Breast epithelium (tissue), 4 donors: ENCODE measurements at regions not wholly inside any gene's neighbourhood (a gene's known extent, or its start where the extent isn't known, plus 50 kb on each side); places are given as distances from the start of the nearest gene placed in this dataset.

Experiments
- DNase-seq, 2 donors: peaks; one replicate each; pipeline ENCODE4 v3.0.0-alpha.2; 2019; ENCODE audit warnings: low spot score in 2 of 2
- H3K27ac ChIP-seq, 2 donors: fragments of 200-600 bp; sonication (generic) in 1 of 2; one replicate each; pipeline ENCODE4 v1.5.1; 2016 to 2019; ENCODE audit warnings: mild to moderate bottlenecking in 1 of 2
- H3K27me3 ChIP-seq, 2 donors: fragments of 200-600 bp; sonication (generic) in 1 of 2; one replicate each; pipeline versions ENCODE4 v1.5.1 to v1.6.0; 2017 to 2019; ENCODE audit warnings: control low read depth in 1 of 2, mild to moderate bottlenecking in 1 of 2
- H3K36me3 ChIP-seq: fragments of 200-600 bp; one replicate; pipeline ENCODE4 v1.5.1; 2019
- H3K4me1 ChIP-seq, 2 donors: fragments of 200-600 bp; sonication (generic); one replicate each; pipeline ENCODE4 v1.5.1; 2016 to 2019; ENCODE audit warnings: control low read depth in 1 of 2
- H3K4me3 ChIP-seq, 3 donors: fragments of 200-600 bp; sonication (generic); 1 replicate in 2 of 3; 2 replicates in 1 of 3; pipeline ENCODE4 v1.5.1; 2016 to 2019; ENCODE audit warnings: mild to moderate bottlenecking in 3 of 3, moderate library complexity in 2 of 3
- H3K9me3 ChIP-seq, 2 donors: fragments of 200-600 bp; sonication (generic) in 1 of 2; one replicate each; pipeline ENCODE4 v1.5.1; 2016 to 2019; ENCODE audit warnings: control low read depth in 1 of 2
- POLR2A ChIP-seq: fragments of 450-650 bp; IDR thresholded peaks from one replicate; pipeline ENCODE4 v1.6.1; 2016; ENCODE audit warnings: antibody characterized with exemption, mild to moderate bottlenecking, moderate library complexity
- POLR2AphosphoS5 ChIP-seq, 3 donors: sonication (generic); formaldehyde crosslinking; IDR thresholded peaks; one replicate each; pipeline ENCODE4 v1.6.1; 2017; ENCODE audit warnings: antibody characterized with exemption in 3 of 3
- intact Hi-C: fragments of 100-400 bp; cut with DNase I; formaldehyde crosslinking; loops from one replicate; pipeline ENCODE4 v1.15.1; 2023; ENCODE audit warnings: low total_unique reads
- TF ChIP-seq, protein P1 (sequence below), 3 donors: fragments of 450-650 bp; IDR thresholded peaks; one replicate each; pipeline ENCODE4 v1.5.1; 2016 to 2017; ENCODE audit warnings: antibody characterized with exemption in 3 of 3, mild to moderate bottlenecking in 3 of 3, moderate library complexity in 3 of 3

DNA sequence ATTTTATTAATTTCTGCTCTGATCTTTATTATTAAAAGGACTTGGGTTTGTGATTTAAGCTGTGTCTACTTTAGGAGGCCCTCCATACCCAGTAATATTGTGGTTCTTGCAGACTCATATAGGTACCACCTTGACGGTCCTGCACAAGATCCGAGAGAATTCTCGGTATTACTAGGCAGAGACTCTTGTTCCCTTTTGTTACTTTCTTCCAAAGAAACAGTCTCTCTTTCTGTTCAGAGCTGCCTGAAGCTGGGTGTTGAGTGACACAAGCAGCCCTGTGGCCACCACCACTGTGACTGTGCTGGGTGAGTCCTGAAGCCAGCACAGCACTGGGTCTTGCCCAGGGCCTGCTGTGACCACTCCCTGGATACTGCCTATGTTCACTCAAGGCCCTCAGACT is 666.6 kb downstream of the SEMA5A start:
- no peaks in the 10 kb centered on the region for H3K9me3 ChIP-seq
- no peak overlapping the region for H3K4me3 ChIP-seq
- no peaks in the 10 kb centered on the region for H3K27me3 ChIP-seq
- intact Hi-C loops, result no loop called here
- H3K36me3 ChIP-seq, result no peaks in the 10 kb centered on the region
- no peak for DNase-seq
- no peak overlapping the region for H3K27ac ChIP-seq
- TF ChIP-seq POLR2AphosphoS5 (IDR thresholded peaks at IDR 0.05) (no peak), POLR2A (no peak)
- TF ChIP-seq, protein P1, sequence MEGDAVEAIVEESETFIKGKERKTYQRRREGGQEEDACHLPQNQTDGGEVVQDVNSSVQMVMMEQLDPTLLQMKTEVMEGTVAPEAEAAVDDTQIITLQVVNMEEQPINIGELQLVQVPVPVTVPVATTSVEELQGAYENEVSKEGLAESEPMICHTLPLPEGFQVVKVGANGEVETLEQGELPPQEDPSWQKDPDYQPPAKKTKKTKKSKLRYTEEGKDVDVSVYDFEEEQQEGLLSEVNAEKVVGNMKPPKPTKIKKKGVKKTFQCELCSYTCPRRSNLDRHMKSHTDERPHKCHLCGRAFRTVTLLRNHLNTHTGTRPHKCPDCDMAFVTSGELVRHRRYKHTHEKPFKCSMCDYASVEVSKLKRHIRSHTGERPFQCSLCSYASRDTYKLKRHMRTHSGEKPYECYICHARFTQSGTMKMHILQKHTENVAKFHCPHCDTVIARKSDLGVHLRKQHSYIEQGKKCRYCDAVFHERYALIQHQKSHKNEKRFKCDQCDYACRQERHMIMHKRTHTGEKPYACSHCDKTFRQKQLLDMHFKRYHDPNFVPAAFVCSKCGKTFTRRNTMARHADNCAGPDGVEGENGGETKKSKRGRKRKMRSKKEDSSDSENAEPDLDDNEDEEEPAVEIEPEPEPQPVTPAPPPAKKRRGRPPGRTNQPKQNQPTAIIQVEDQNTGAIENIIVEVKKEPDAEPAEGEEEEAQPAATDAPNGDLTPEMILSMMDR (IDR thresholded peaks at IDR 0.05), result no peak
- no peaks in the 10 kb centered on the region for H3K4me1 ChIP-seq

DNA sequence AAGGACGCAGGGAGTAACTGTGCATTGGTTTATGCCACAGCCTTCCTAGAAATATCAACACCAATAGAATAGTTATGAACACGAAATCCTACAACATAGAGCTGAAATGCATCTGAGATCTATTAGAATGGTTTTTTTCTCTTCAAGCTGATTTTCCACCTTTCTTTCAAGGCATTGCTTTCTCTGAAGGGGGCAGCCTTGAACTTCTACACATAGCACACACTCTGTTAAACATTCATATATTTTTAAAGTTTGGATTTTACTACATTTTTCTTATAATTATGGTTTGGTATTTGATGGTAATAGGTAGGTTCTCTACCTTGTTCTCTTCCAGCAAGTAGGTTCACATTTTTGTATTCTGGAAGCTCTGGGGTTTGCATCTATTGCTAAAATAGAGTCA is 661.8 kb downstream of the SEMA5A start:
- DNase-seq, result no peak
- Histone ChIP-seq H3K27me3 (no peaks in the 10 kb centered on the region), H3K36me3 (no peaks in the 10 kb centered on the region), H3K4me3 (no peak overlapping the region), H3K27ac (no peak overlapping the region), H3K9me3 (no peaks in the 10 kb centered on the region), H3K4me1 (no peaks in the 10 kb centered on the region)
- intact Hi-C loops, result no loop called here
- TF ChIP-seq POLR2A (no peak), POLR2AphosphoS5 (IDR thresholded peaks at IDR 0.05) (no peak)
- TF ChIP-seq, protein P1 (IDR thresholded peaks at IDR 0.05), result no peak

DNA sequence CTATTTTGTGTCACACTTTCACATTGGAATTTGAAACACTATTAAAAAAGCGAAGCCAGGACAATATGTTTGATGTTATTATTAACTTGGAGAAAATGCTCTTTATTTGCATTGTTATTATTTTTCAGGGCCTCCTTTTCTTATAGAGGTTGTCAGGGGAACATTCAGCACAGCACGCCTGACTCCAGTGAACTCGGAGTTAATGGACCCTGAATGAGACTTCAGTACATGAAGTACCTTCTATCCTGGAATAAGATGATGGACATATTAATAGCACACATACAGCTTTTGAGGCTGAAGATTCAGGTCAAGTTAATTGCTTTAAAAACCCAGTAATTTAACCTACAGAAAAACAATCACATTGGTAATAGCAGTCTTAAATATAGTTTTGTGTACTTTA is 652.9 kb downstream of the SEMA5A start:
- no peaks in the 10 kb centered on the region for H3K4me1 ChIP-seq
- H3K9me3 ChIP-seq, result no peaks in the 10 kb centered on the region
- no peak overlapping the region for H3K27ac ChIP-seq
- intact Hi-C loops, result no loop called here
- H3K36me3 ChIP-seq, result no peaks in the 10 kb centered on the region
- no peak for TF ChIP-seq POLR2A
- TF ChIP-seq, protein P1 (IDR thresholded peaks at IDR 0.05), result no peak
- no peak for TF ChIP-seq POLR2AphosphoS5 (IDR thresholded peaks at IDR 0.05)
- no peak overlapping the region for H3K4me3 ChIP-seq
- no peak for DNase-seq
- no peaks in the 10 kb centered on the region for H3K27me3 ChIP-seq

DNA sequence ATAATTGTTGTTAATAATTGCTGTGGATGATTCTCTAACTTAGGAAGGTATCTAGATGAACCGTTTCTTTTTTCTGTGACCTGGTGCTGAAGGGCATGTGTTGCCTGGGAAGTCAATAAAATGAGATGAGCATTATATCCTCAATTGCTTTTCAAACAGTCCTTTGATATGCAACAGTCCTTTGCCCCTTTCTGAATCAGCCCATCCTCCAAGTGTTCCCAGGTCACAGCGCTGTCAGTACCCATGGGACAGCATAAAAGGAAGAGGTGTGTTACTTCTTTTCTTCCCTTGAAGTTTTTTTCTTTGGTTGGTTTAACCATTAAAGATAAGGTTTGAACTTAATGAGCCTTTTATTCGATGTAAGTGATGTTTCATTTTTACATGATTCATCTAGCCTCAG is 651.8 kb downstream of the SEMA5A start:
- no peak for TF ChIP-seq POLR2A
- no peak for TF ChIP-seq POLR2AphosphoS5 (IDR thresholded peaks at IDR 0.05)
- TF ChIP-seq, protein P1 (IDR thresholded peaks at IDR 0.05), result no peak
- no peaks in the 10 kb centered on the region for H3K27me3 ChIP-seq
- no peak overlapping the region for H3K4me3 ChIP-seq
- intact Hi-C loops, result no loop called here
- no peak for DNase-seq
- no peak overlapping the region for H3K27ac ChIP-seq
- no peaks in the 10 kb centered on the region for H3K9me3 ChIP-seq
- H3K36me3 ChIP-seq, result no peaks in the 10 kb centered on the region
- no peaks in the 10 kb centered on the region for H3K4me1 ChIP-seq

DNA sequence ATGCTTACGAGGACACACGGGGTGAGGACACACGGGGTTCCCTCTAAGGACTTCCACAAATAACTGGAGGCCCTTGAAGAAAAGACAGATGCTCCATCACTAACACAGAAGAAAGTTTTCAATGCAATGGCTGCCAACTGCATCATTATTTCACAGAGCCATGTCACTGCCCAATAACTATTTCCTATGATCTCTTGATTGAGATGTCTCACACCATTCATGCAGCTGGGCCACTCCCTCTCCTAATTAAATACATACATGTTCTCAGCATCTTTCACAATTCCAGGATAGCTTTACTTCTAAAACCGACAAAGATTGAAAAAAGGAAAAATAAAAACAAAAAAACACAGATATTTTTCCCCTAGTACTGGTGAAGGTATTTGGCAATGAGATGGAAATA is 650.8 kb downstream of the SEMA5A start:
- H3K36me3 ChIP-seq, result no peaks in the 10 kb centered on the region
- no peak for TF ChIP-seq POLR2A
- TF ChIP-seq POLR2AphosphoS5 (IDR thresholded peaks at IDR 0.05), result no peak
- TF ChIP-seq, protein P1 (IDR thresholded peaks at IDR 0.05), result no peak
- no peaks in the 10 kb centered on the region for H3K4me1 ChIP-seq
- no peaks in the 10 kb centered on the region for H3K27me3 ChIP-seq
- DNase-seq, result no peak
- intact Hi-C loops, result loop anchor here (5.0 kb wide), 1 partner anchor 963 kb away; no protein-coding TSS in a partner anchor
- no peaks in the 10 kb centered on the region for H3K9me3 ChIP-seq
- H3K4me3 ChIP-seq, result no peak overlapping the region
- H3K27ac ChIP-seq, result no peak overlapping the region
